Naive thymus-derived CD8-positive, alpha-beta T cell (primary cell): ENCODE measurements at regions not wholly inside any gene's neighbourhood (a gene's known extent, or its start where the extent isn't known, plus 50 kb on each side); places are given as distances from the start of the nearest gene placed in this dataset.

Source experiments
- ATAC-seq, 2 donors: fragments of 150-1000 bp; cut with Tn5 transposase in 1 of 2; sonication (Bioruptor Pico), chemical (Tn5 transposase) in 1 of 2; 1 replicate in 1 of 2; 2 replicates in 1 of 2; pipeline ENCODE4 v1.10.0; 2021; ENCODE audit warnings: mild to moderate bottlenecking in 2 of 2, moderate library complexity in 2 of 2
- POLR2A ChIA-PET: fragments of 350-600 bp; sonication (Branson Sonifier 250); formaldehyde crosslinking; loops from one replicate; lab custom pipeline; 2021; ENCODE audit warnings: antibody characterized with exemption; lab: Charles Lee
- DNase-seq, 10 donors: peaks; one replicate each; pipeline versions ENCODE4 v3.0.0 to v3.0.0-alpha.2; 2020 to 2022
- H3K27ac Mint-ChIP-seq, 10 donors: one replicate each; pipeline ENCODE4 v1.8.0; 2020 to 2022; ENCODE audit warnings: mild to moderate bottlenecking in 10 of 10, mixed read lengths in 10 of 10, moderate library complexity in 4 of 10, inconsistent platforms in 1 of 10
- H3K27me3 Mint-ChIP-seq, 5 donors: one replicate each; pipeline ENCODE4 v1.8.0; 2021 to 2022; ENCODE audit warnings: mixed read lengths in 5 of 5
- H3K36me3 Mint-ChIP-seq, 3 donors: one replicate each; pipeline ENCODE4 v1.8.0; 2020 to 2022; ENCODE audit warnings: mixed read lengths in 3 of 3, mild to moderate bottlenecking in 2 of 3, inconsistent platforms in 1 of 3
- H3K4me1 Mint-ChIP-seq, 4 donors: one replicate each; pipeline ENCODE4 v1.8.0; 2021 to 2022; ENCODE audit warnings: mixed read lengths in 4 of 4
- H3K4me3 Mint-ChIP-seq, 10 donors: one replicate each; pipeline ENCODE4 v1.8.0; 2020 to 2022; ENCODE audit warnings: mild to moderate bottlenecking in 10 of 10, mixed read lengths in 10 of 10, moderate library complexity in 6 of 10, inconsistent platforms in 1 of 10
- H3K9me3 Mint-ChIP-seq, 9 donors: one replicate each; pipeline ENCODE4 v1.8.0; 2020 to 2022; ENCODE audit warnings: mixed read lengths in 9 of 9, mild to moderate bottlenecking in 3 of 9, inconsistent platforms in 1 of 9, moderate library complexity in 1 of 9

- POLR2A ChIA-PET, result no interaction called here
- H3K27ac Mint-ChIP-seq, result no peak overlapping the region
- H3K9me3 Mint-ChIP-seq, result peaks cover 0 to 2% (median 0%) of the 10 kb centered on the region in 9 donors
- H3K36me3 Mint-ChIP-seq, result no peaks in the 10 kb centered on the region
- H3K4me3 Mint-ChIP-seq, result no peak overlapping the region
- peaks cover 0 to 2% (median 0%) of the 10 kb centered on the region in 5 donors for H3K27me3 Mint-ChIP-seq
- no peak for ATAC-seq
- no peak for DNase-seq
- no peaks in the 10 kb centered on the region for H3K4me1 Mint-ChIP-seq
Measured at GRCh38 chr5:152337484-152337883, 67.6 kb downstream of the NMUR2 start.

GRCh38 chr5:152335461-152335860 lies 69.6 kb downstream of the NMUR2 start:
- Mint-ChIP-seq H3K4me3 (no peak overlapping the region), H3K27me3 (peaks cover 0 to 5% (median 0%) of the 10 kb centered on the region in 5 donors), H3K36me3 (no peaks in the 10 kb centered on the region), H3K4me1 (no peaks in the 10 kb centered on the region), H3K9me3 (peaks cover 0 to 2% (median 0%) of the 10 kb centered on the region in 9 donors), H3K27ac (no peak overlapping the region)
- DNase-seq (no peak), ATAC-seq (no peak)
- POLR2A ChIA-PET, result no interaction called here

GRCh38 chr5:152332716-152333460 lies 72.2 kb downstream of the NMUR2 start:
- DNase-seq, result no peak
- Mint-ChIP-seq H3K27me3 (peaks cover 0 to 18% (median 3%) of the 10 kb centered on the region in 5 donors), H3K27ac (no peak overlapping the region), H3K36me3 (no peaks in the 10 kb centered on the region), H3K4me3 (no peak overlapping the region), H3K9me3 (no peaks in the 10 kb centered on the region), H3K4me1 (no peaks in the 10 kb centered on the region)
- POLR2A ChIA-PET, result no interaction called here
- no peak for ATAC-seq

- no peak overlapping the region for H3K4me3 Mint-ChIP-seq
- no peak overlapping the region for H3K27ac Mint-ChIP-seq
- H3K36me3 Mint-ChIP-seq, result no peaks in the 10 kb centered on the region
- POLR2A ChIA-PET, result no interaction called here
- H3K27me3 Mint-ChIP-seq, result peaks cover 0 to 18% (median 3%) of the 10 kb centered on the region in 5 donors
- H3K9me3 Mint-ChIP-seq, result peaks cover 0 to 4% (median 0%) of the 10 kb centered on the region in 9 donors
- no peak for DNase-seq
- H3K4me1 Mint-ChIP-seq, result no peaks in the 10 kb centered on the region
- ATAC-seq, result no peak
Measured at GRCh38 chr5:152331718-152332117, 73.4 kb downstream of the NMUR2 start.

GRCh38 chr5:152331006-152331405 lies 74.1 kb downstream of the NMUR2 start:
- H3K9me3 Mint-ChIP-seq, result peaks cover 0 to 9% (median 0%) of the 10 kb centered on the region in 9 donors
- no peak for DNase-seq
- no peaks in the 10 kb centered on the region for H3K36me3 Mint-ChIP-seq
- POLR2A ChIA-PET, result no interaction called here
- H3K27me3 Mint-ChIP-seq, result peaks cover 0 to 18% (median 3%) of the 10 kb centered on the region in 5 donors
- ATAC-seq, result no peak
- no peaks in the 10 kb centered on the region for H3K4me1 Mint-ChIP-seq
- no peak overlapping the region for H3K4me3 Mint-ChIP-seq
- H3K27ac Mint-ChIP-seq, result no peak overlapping the region

GRCh38 chr5:152329761-152330283 lies 75.3 kb downstream of the NMUR2 start:
- H3K4me1 Mint-ChIP-seq, result no peaks in the 10 kb centered on the region
- H3K36me3 Mint-ChIP-seq, result no peaks in the 10 kb centered on the region
- POLR2A ChIA-PET, result no interaction called here
- H3K27me3 Mint-ChIP-seq, result peaks cover 0 to 18% (median 3%) of the 10 kb centered on the region in 5 donors
- no peak overlapping the region for H3K4me3 Mint-ChIP-seq
- no peak for DNase-seq
- ATAC-seq, result no peak
- peaks cover 0 to 16% (median 5%) of the 10 kb centered on the region in 9 donors for H3K9me3 Mint-ChIP-seq
- no peak overlapping the region for H3K27ac Mint-ChIP-seq

- DNase-seq (no peak), ATAC-seq (no peak)
- Mint-ChIP-seq H3K4me1 (no peaks in the 10 kb centered on the region), H3K9me3 (peaks cover 0 to 17% (median 5%) of the 10 kb centered on the region in 9 donors), H3K27me3 (peaks cover 0 to 18% (median 3%) of the 10 kb centered on the region in 5 donors), H3K4me3 (no peak overlapping the region), H3K36me3 (no peaks in the 10 kb centered on the region), H3K27ac (no peak overlapping the region)
- POLR2A ChIA-PET, result no interaction called here
Measured at GRCh38 chr5:152329207-152329606, 75.9 kb downstream of the NMUR2 start.

GRCh38 chr5:152315942-152316341 lies 89.1 kb downstream of the NMUR2 start:
- H3K4me3 Mint-ChIP-seq, result no peak overlapping the region
- POLR2A ChIA-PET, result no interaction called here

GRCh38 chr5:152314196-152314829 lies 90.8 kb downstream of the NMUR2 start:
- H3K36me3 Mint-ChIP-seq, result no peaks in the 10 kb centered on the region
- ATAC-seq, result no peak
- DNase-seq, result no peak
- H3K27me3 Mint-ChIP-seq, result peaks cover 0 to 27% (median 5%) of the 10 kb centered on the region in 5 donors
- POLR2A ChIA-PET, result no interaction called here
- no peaks in the 10 kb centered on the region for H3K4me1 Mint-ChIP-seq
- H3K4me3 Mint-ChIP-seq, result no peak overlapping the region
- peaks cover 0 to 5% (median 0%) of the 10 kb centered on the region in 9 donors for H3K9me3 Mint-ChIP-seq
- H3K27ac Mint-ChIP-seq, result no peak overlapping the region

More at GRCh38 chr5:152315942-152316341, 89.1 kb downstream of the NMUR2 start:
- ATAC-seq (no peak), DNase-seq (no peak)
- no peaks in the 10 kb centered on the region for H3K36me3 Mint-ChIP-seq
- peaks cover 0 to 5% (median 0%) of the 10 kb centered on the region in 9 donors for H3K9me3 Mint-ChIP-seq
- no peaks in the 10 kb centered on the region for H3K4me1 Mint-ChIP-seq
- H3K27me3 Mint-ChIP-seq, result peaks cover 0 to 26% (median 5%) of the 10 kb centered on the region in 5 donors
- no peak overlapping the region for H3K27ac Mint-ChIP-seq

GRCh38 chr5:152309926-152310450 lies 95.1 kb downstream of the NMUR2 start:
- peaks cover 0 to 12% (median 1%) of the 10 kb centered on the region in 5 donors for H3K27me3 Mint-ChIP-seq
- no peaks in the 10 kb centered on the region for H3K36me3 Mint-ChIP-seq
- H3K27ac Mint-ChIP-seq, result no peak overlapping the region
- peaks cover 0 to 5% (median 0%) of the 10 kb centered on the region in 9 donors for H3K9me3 Mint-ChIP-seq
- ATAC-seq (no peak), DNase-seq (no peak)
- no peaks in the 10 kb centered on the region for H3K4me1 Mint-ChIP-seq
- no peak overlapping the region for H3K4me3 Mint-ChIP-seq
- POLR2A ChIA-PET, result no interaction called here

GRCh38 chr5:152306386-152306785 lies 98.7 kb downstream of the NMUR2 start:
- peaks cover 0 to 4% (median 0%) of the 10 kb centered on the region in 9 donors for H3K9me3 Mint-ChIP-seq
- H3K4me1 Mint-ChIP-seq, result no peaks in the 10 kb centered on the region
- ATAC-seq (no peak), DNase-seq (no peak)
- H3K4me3 Mint-ChIP-seq, result no peak overlapping the region
- POLR2A ChIA-PET, result no interaction called here
- peaks cover 1 to 24% (median 4%) of the 10 kb centered on the region in 5 donors for H3K27me3 Mint-ChIP-seq
- no peaks in the 10 kb centered on the region for H3K36me3 Mint-ChIP-seq
- no peak overlapping the region for H3K27ac Mint-ChIP-seq

- no peak overlapping the region for H3K4me3 Mint-ChIP-seq
- no peak for ATAC-seq
- H3K36me3 Mint-ChIP-seq, result no peaks in the 10 kb centered on the region
- no peaks in the 10 kb centered on the region for H3K4me1 Mint-ChIP-seq
- DNase-seq, result no peak
- H3K27me3 Mint-ChIP-seq, result peaks cover 0 to 19% (median 4%) of the 10 kb centered on the region in 5 donors
- peaks cover 0 to 3% (median 0%) of the 10 kb centered on the region in 9 donors for H3K9me3 Mint-ChIP-seq
- H3K27ac Mint-ChIP-seq, result no peak overlapping the region
- POLR2A ChIA-PET, result no interaction called here
Measured at GRCh38 chr5:152305525-152305924, 99.6 kb downstream of the NMUR2 start.

- H3K27ac Mint-ChIP-seq, result no peak overlapping the region
- no peak for ATAC-seq
- no peak for DNase-seq
- POLR2A ChIA-PET, result no interaction called here
- peaks cover 0 to 19% (median 4%) of the 10 kb centered on the region in 5 donors for H3K27me3 Mint-ChIP-seq
- H3K4me3 Mint-ChIP-seq, result no peak overlapping the region
- H3K9me3 Mint-ChIP-seq, result peaks cover 0 to 3% (median 0%) of the 10 kb centered on the region in 9 donors
- H3K36me3 Mint-ChIP-seq, result no peaks in the 10 kb centered on the region
- no peaks in the 10 kb centered on the region for H3K4me1 Mint-ChIP-seq
Measured at GRCh38 chr5:152303841-152304240, 101.2 kb downstream of the NMUR2 start.
